ENCODE measurements at regions not wholly inside any gene's neighbourhood (a gene's known extent, or its start where the extent isn't known, plus 50 kb on each side); places are given as distances from the start of the nearest gene placed in this dataset.
"Not testable (repeated sequence)": the region's sequence is repeated elsewhere in the genome, so short reads cannot be mapped to it uniquely, and the experiment has no call there.

GRCh38 chr15:19943515-19943914, 598.1 kb downstream of the GOLGA6L6 start:
- Histone ChIP-seq H4K91ac (ENCODE audit: insufficient read depth, low read depth, low read length) (no peak overlapping the region), H4K5ac (ENCODE audit: low read depth, low read length) (no peak overlapping the region), H3K4me1 (ENCODE audit: control insufficient read depth, insufficient read depth, low read length) (no peaks in the 10 kb centered on the region), H2BK5ac (ENCODE audit: low read depth, low read length, poor library complexity, severe bottlenecking) (no peak overlapping the region), H2BK20ac (ENCODE audit: low read depth, low read length) (no peak overlapping the region), H3K9ac (ENCODE audit: low read depth, low read length) (no peak overlapping the region), H3K9me1 (ENCODE audit: insufficient read depth, low read length) (no peaks in the 10 kb centered on the region), H3K79me1 (ENCODE audit: low read depth in 1 of 2, low read length in 2 of 2) (no peaks in the 10 kb centered on the region), H4K8ac (ENCODE audit: low read depth in 2 of 2, low read length in 2 of 2) (no peak overlapping the region), H2AK9ac (replicated peaks; ENCODE audit: low read depth, low read length, poor library complexity) (no peak overlapping the region), H3K27ac (ENCODE audit: insufficient read depth, low read length) (no peak overlapping the region), H3K9me3 (ENCODE audit: control insufficient read depth, insufficient read depth, low read length) (0 out of 2 replicates have a peak, but pooled peaks cover 1% of the 10 kb centered on the region), H3K36me3 (ENCODE audit: control insufficient read depth, insufficient read depth, low read length) (no peaks in the 10 kb centered on the region), H3K14ac (replicated peaks; ENCODE audit: low read depth, low read length) (no peak overlapping the region), H3K4me2 (ENCODE audit: low read depth, low read length) (no peak overlapping the region), H2AK5ac (ENCODE audit: low read depth, low read length) (no peak overlapping the region), H3K4ac (ENCODE audit: low read depth, low read length) (no peak overlapping the region), H2BK120ac (ENCODE audit: low read depth, low read length) (no peak overlapping the region), H2AFZ (replicated peaks; ENCODE audit: low read length, poor library complexity) (no peak overlapping the region), H3K18ac (ENCODE audit: low read depth, low read length) (no peak overlapping the region), H3K27me3 (ENCODE audit: control insufficient read depth, insufficient read depth, low read length) (no peaks in the 10 kb centered on the region), H2BK15ac (ENCODE audit: low read depth, low read length) (no peak overlapping the region), H3K56ac (ENCODE audit: extremely low read depth, insufficient read depth, low read length) (no peak overlapping the region), H3K4me3 (ENCODE audit: insufficient read depth, low read depth, low read length) (no peak overlapping the region), H4K20me1 (ENCODE audit: insufficient read depth, low read length) (no peaks in the 10 kb centered on the region), H3K23ac (ENCODE audit: low read depth, low read length) (no peak overlapping the region)
- intact Hi-C loops (cut with micrococcal nuclease) (no loop called here), dilution Hi-C loops (cut with HindIII; ENCODE audit: low sequenced_read_pairs, unreplicated experiment) (no loop called here), in situ Hi-C loops (cut with MboI; ENCODE audit: low sequenced_read_pairs) (no loop called here)
- CTCF ChIA-PET, result no interaction called here
- no CpG with 5 or more reads among the region's 51 CpGs for WGBS, 2 experiments (ENCODE audit: extremely low coverage in 2 of 2, insufficient read length in 1 of 2)
- BruUV-seq (replicated peaks), result no TSS peak
- no peak for ATAC-seq (ENCODE audit: low read depth)
- POLR2A ChIA-PET (ENCODE audit: unreplicated experiment), result no interaction called here
- DNase-seq, result no peak
- TF ChIP-seq CTCF (conservative IDR thresholded peaks at IDR 0.05; ENCODE audit: low read depth, low read length), result no peak
- TF ChIP-seq FOS (IDR thresholded peaks at IDR 0.05; ENCODE audit: low read depth, low read length), result no peak
- no peak for TF ChIP-seq MXI1 (IDR thresholded peaks at IDR 0.05; ENCODE audit: borderline replicate concordance, low read depth, low read length)
- no peak for TF ChIP-seq RCOR1 (IDR thresholded peaks at IDR 0.05; ENCODE audit: insufficient replicate concordance, low read length)
- TF ChIP-seq MAFK (IDR thresholded peaks at IDR 0.05; ENCODE audit: low read depth, low read length), result no peak

- H3K4me1 ChIP-seq (ENCODE audit: control insufficient read depth, insufficient read depth, low read length); POLR2A ChIA-PET (ENCODE audit: unreplicated experiment); CTCF ChIA-PET; H2BK120ac ChIP-seq (ENCODE audit: low read depth, low read length); H4K5ac ChIP-seq (ENCODE audit: low read depth, low read length); DNase-seq; H3K9ac ChIP-seq (ENCODE audit: low read depth, low read length); H3K4me2 ChIP-seq (ENCODE audit: low read depth, low read length); H2BK15ac ChIP-seq (ENCODE audit: low read depth, low read length); H3K4me3 ChIP-seq (ENCODE audit: insufficient read depth, low read depth, low read length); H3K27me3 ChIP-seq (ENCODE audit: control insufficient read depth, insufficient read depth, low read length); H3K79me1 ChIP-seq (ENCODE audit: low read depth in 1 of 2, low read length in 2 of 2); H3K27ac ChIP-seq (ENCODE audit: insufficient read depth, low read length); H3K36me3 ChIP-seq (ENCODE audit: control insufficient read depth, insufficient read depth, low read length); dilution Hi-C loops (cut with HindIII; ENCODE audit: low sequenced_read_pairs, unreplicated experiment); H3K9me3 ChIP-seq (ENCODE audit: control insufficient read depth, insufficient read depth, low read length); in situ Hi-C loops (cut with MboI; ENCODE audit: low sequenced_read_pairs); H2AK5ac ChIP-seq (ENCODE audit: low read depth, low read length); H3K23ac ChIP-seq (ENCODE audit: low read depth, low read length); H4K8ac ChIP-seq (ENCODE audit: low read depth in 2 of 2, low read length in 2 of 2); H3K56ac ChIP-seq (ENCODE audit: extremely low read depth, insufficient read depth, low read length); H3K18ac ChIP-seq (ENCODE audit: low read depth, low read length); ATAC-seq (ENCODE audit: low read depth); H2AFZ ChIP-seq (replicated peaks; ENCODE audit: low read length, poor library complexity); H2AK9ac ChIP-seq (replicated peaks; ENCODE audit: low read depth, low read length, poor library complexity); intact Hi-C loops (cut with micrococcal nuclease); H3K4ac ChIP-seq (ENCODE audit: low read depth, low read length); H2BK5ac ChIP-seq (ENCODE audit: low read depth, low read length, poor library complexity, severe bottlenecking); H3K9me1 ChIP-seq (ENCODE audit: insufficient read depth, low read length); H2BK20ac ChIP-seq (ENCODE audit: low read depth, low read length); H4K20me1 ChIP-seq (ENCODE audit: insufficient read depth, low read length); BruUV-seq (replicated peaks); H3K14ac ChIP-seq (replicated peaks; ENCODE audit: low read depth, low read length); H4K91ac ChIP-seq (ENCODE audit: insufficient read depth, low read depth, low read length): not testable (repeated sequence)
- 13 to 100% methylated on average over 1 of the region's 1 CpG for WGBS, 2 experiments (ENCODE audit: extremely low coverage in 2 of 2, insufficient read length in 1 of 2)
Observed at GRCh38 chr15:19903281-19903680, 638.3 kb downstream of the GOLGA6L6 start.
